Gastroesophageal sphincter (tissue), 4 donors: ENCODE measurements at regions not wholly inside any gene's neighbourhood (a gene's known extent, or its start where the extent isn't known, plus 50 kb on each side); places are given as distances from the start of the nearest gene placed in this dataset.
"Not testable (repeated sequence)": the region's sequence is repeated elsewhere in the genome, so short reads cannot be mapped to it uniquely, and the experiment has no call there.

Experiments used
- ATAC-seq: fragments of 150-250 bp; one replicate; pipeline ENCODE4 v1.9.1; 2016; ENCODE audit warnings: mild to moderate bottlenecking, moderate library complexity
- H3K27ac ChIP-seq, 4 donors: fragments of 200-600 bp; sonication (generic) in 3 of 4; 1 replicate in 3 of 4; 2 replicates in 1 of 4; pipeline ENCODE4 v1.5.1; 2016 to 2019
- H3K27me3 ChIP-seq: fragments of 200-600 bp; sonication (generic); one replicate; pipeline ENCODE4 v1.5.1; 2019
- H3K36me3 ChIP-seq, 2 donors: fragments of 200-600 bp; sonication (generic); one replicate each; pipeline ENCODE4 v1.5.1; 2019; ENCODE audit warnings: control low read depth in 1 of 2
- H3K4me1 ChIP-seq, 3 donors: fragments of 200-600 bp; sonication (generic); 1 replicate in 2 of 3; 2 replicates in 1 of 3; pipeline ENCODE4 v1.5.1; 2016 to 2019; ENCODE audit warnings: control low read depth in 2 of 3
- H3K4me3 ChIP-seq, 2 donors: fragments of 200-600 bp; sonication (generic); one replicate each; pipeline ENCODE4 v1.5.1; 2019; ENCODE audit warnings: mild to moderate bottlenecking in 1 of 2, moderate library complexity in 1 of 2
- H3K9me3 ChIP-seq, 3 donors: fragments of 200-600 bp; sonication (generic); one replicate each; pipeline ENCODE4 v1.5.1; 2017 to 2019; ENCODE audit warnings: control low read depth in 2 of 3
- EP300 ChIP-seq: sonication (generic); formaldehyde crosslinking; IDR thresholded peaks from one replicate; pipeline ENCODE4 v1.6.1; 2017; ENCODE audit warnings: antibody characterized with exemption, mild to moderate bottlenecking
- POLR2A ChIP-seq, 2 donors: fragments of 450-650 bp; IDR thresholded peaks; one replicate each; pipeline ENCODE4 v1.6.1; 2017; ENCODE audit warnings: antibody characterized with exemption in 2 of 2, mild to moderate bottlenecking in 2 of 2, moderate library complexity in 1 of 2
- POLR2AphosphoS5 ChIP-seq: sonication (generic); formaldehyde crosslinking; IDR thresholded peaks from one replicate; pipeline ENCODE4 v1.6.1; 2017; ENCODE audit warnings: antibody characterized with exemption
- WGBS, 2 donors: methylation state at CpG; one replicate each; pipeline ENCODE4 v1.1.5; 2018; ENCODE audit warnings: low coverage in 1 of 2; 5-methylcytosine and 5-hydroxymethylcytosine counted together
- TF ChIP-seq, protein P1 (sequence below), 4 experiments: fragments of 200-600 bp in 2 of 4; fragments of 450-650 bp in 2 of 4; sonication (generic) in 1 of 4; IDR thresholded peaks; one replicate each; pipeline ENCODE4 v1.5.1; 2017 to 2019; ENCODE audit warnings: antibody characterized with exemption in 4 of 4, mild to moderate bottlenecking in 2 of 4, moderate library complexity in 2 of 4

DNA sequence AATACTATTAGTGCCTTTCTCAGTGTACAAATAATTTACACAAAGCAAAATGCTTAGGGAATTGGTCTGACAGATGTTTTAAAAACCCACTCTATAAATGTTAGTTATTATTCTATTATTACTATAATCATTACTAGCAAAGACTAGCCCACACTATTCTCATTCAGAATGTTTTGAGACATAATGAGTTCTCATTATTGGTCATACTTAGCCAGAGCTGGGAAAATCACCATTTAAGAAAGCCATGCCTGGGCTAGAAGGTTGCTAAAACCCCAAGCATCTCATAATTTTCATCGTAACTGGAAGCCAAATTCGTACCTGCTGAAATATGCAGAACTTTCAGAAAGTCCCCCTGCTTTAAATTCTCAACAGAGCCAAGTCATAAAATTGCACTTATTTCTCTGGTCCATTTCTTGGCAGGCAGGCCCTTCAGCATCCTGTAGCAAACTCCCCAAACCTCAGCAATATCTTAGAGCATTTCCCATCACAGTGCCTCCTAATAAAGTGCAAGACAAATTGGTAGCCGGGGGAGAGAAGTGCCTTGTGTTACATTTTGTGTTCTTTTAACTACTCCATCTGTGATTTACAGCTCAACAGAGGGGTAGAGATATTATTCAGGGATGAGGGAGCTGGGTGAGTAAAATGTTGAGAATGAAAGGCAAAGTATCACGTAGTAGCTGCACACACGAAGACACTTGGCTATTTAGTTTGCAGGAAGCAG is 79.8 kb upstream of the ADAMTS18 start:
- TF ChIP-seq POLR2A (IDR thresholded peaks at IDR 0.05) (no peak), POLR2AphosphoS5 (no peak), EP300 (no peak)
- TF ChIP-seq, protein P1, sequence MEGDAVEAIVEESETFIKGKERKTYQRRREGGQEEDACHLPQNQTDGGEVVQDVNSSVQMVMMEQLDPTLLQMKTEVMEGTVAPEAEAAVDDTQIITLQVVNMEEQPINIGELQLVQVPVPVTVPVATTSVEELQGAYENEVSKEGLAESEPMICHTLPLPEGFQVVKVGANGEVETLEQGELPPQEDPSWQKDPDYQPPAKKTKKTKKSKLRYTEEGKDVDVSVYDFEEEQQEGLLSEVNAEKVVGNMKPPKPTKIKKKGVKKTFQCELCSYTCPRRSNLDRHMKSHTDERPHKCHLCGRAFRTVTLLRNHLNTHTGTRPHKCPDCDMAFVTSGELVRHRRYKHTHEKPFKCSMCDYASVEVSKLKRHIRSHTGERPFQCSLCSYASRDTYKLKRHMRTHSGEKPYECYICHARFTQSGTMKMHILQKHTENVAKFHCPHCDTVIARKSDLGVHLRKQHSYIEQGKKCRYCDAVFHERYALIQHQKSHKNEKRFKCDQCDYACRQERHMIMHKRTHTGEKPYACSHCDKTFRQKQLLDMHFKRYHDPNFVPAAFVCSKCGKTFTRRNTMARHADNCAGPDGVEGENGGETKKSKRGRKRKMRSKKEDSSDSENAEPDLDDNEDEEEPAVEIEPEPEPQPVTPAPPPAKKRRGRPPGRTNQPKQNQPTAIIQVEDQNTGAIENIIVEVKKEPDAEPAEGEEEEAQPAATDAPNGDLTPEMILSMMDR (IDR thresholded peaks at IDR 0.05) = no peak
- Histone ChIP-seq H3K4me3 (no peak overlapping the region), H3K9me3 (no peaks in the 10 kb centered on the region), H3K4me1 (no peaks in the 10 kb centered on the region), H3K27ac (no peak overlapping the region), H3K36me3 (no peaks in the 10 kb centered on the region), H3K27me3 (no peaks in the 10 kb centered on the region)
- ATAC-seq = no peak
- 56 to 58% methylated on average over 5 of the region's 5 CpGs for WGBS, 2 donors

DNA sequence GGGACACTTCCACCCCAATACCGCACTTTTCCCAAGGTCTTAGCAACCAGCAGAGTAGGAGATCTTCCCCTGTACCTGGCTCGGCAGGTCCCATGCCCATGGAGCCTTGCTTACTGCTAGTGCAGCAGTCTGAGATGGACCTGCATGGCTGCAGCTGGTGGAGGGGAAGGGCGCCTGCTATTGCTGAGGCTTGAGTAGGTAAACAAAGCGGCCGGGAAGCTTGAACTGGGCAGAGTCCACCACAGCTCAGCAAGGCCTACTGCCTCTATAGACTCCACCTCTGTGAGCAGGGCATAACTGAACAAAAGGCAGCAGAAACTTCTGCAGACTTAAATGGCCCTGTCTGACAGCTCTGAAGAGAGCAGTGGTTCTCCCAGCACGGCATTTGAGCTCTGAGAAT is 90.4 kb upstream of the ADAMTS18 start:
- not testable (repeated sequence) for H3K27me3 ChIP-seq, H3K4me1 ChIP-seq, ATAC-seq, H3K4me3 ChIP-seq, H3K27ac ChIP-seq, H3K36me3 ChIP-seq
- peaks cover 0 to 13% (median 0%) of the 10 kb centered on the region in 3 donors for H3K9me3 ChIP-seq
- WGBS, 2 donors = no CpG with 5 or more reads among the region's 6 CpGs

DNA sequence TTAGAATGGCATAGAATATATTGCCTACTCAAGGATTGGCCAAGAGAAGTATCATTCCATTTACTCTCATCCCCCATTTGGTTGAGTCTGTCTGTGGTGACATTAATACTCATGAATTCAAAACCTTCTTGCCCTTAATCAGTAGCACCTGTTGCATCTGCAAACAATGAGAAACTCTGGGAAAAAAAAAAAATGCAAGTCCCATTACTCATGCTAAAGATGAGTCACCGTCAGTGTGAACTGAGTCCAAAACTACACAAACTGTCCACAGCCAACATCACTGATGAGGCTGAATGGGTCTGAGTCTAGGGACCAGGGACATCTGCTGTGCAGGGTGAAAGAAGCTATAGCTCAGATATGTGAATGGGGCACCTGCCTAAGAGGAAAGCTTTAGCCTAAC is 96.9 kb upstream of the ADAMTS18 start:
- no peaks in the 10 kb centered on the region for H3K9me3 ChIP-seq
- no peaks in the 10 kb centered on the region for H3K4me1 ChIP-seq
- no peak overlapping the region for H3K4me3 ChIP-seq
- 0 to 40% methylated on average over 1 of the region's 1 CpG for WGBS, 2 donors
- H3K36me3 ChIP-seq = no peaks in the 10 kb centered on the region
- no peak overlapping the region for H3K27ac ChIP-seq
- ATAC-seq = no peak
- no peak for TF ChIP-seq POLR2AphosphoS5
- TF ChIP-seq EP300 = no peak
- TF ChIP-seq, protein P1 (IDR thresholded peaks at IDR 0.05) = no peak
- TF ChIP-seq POLR2A (IDR thresholded peaks at IDR 0.05) = no peak
- no peaks in the 10 kb centered on the region for H3K27me3 ChIP-seq

DNA sequence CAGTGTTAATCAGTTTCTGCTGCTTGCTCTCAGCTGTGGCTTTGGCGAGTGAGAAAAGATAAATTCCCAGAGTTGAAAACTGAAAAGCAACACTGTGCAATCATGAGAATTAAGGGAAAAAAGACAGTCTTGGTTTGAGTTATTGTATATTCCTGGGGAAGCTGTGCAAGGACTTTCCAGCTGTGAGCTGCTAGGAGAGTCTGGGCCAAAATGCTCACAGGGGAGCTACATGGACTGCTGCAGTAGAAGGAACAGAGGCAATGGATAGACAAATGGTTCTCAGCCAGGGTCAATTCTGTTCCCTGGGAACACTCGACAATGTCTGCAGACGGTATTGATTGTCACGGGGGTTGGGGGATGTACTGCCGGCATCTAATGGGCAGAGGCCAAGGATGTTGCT is 102.0 kb upstream of the ADAMTS18 start:
- H3K27ac ChIP-seq = no peak overlapping the region
- H3K4me1 ChIP-seq = no peaks in the 10 kb centered on the region
- no peak overlapping the region for H3K4me3 ChIP-seq
- ATAC-seq = no peak
- 30% methylated on average over 2 of the region's 5 CpGs; no CpG with 5 or more reads in 1 of the 2 donors for WGBS, 2 donors
- H3K36me3 ChIP-seq = no peaks in the 10 kb centered on the region
- TF ChIP-seq POLR2A (IDR thresholded peaks at IDR 0.05) = no peak
- TF ChIP-seq POLR2AphosphoS5 = no peak
- TF ChIP-seq, protein P1 (IDR thresholded peaks at IDR 0.05) = no peak
- TF ChIP-seq EP300 = no peak
- no peaks in the 10 kb centered on the region for H3K9me3 ChIP-seq
- H3K27me3 ChIP-seq = no peaks in the 10 kb centered on the region

DNA sequence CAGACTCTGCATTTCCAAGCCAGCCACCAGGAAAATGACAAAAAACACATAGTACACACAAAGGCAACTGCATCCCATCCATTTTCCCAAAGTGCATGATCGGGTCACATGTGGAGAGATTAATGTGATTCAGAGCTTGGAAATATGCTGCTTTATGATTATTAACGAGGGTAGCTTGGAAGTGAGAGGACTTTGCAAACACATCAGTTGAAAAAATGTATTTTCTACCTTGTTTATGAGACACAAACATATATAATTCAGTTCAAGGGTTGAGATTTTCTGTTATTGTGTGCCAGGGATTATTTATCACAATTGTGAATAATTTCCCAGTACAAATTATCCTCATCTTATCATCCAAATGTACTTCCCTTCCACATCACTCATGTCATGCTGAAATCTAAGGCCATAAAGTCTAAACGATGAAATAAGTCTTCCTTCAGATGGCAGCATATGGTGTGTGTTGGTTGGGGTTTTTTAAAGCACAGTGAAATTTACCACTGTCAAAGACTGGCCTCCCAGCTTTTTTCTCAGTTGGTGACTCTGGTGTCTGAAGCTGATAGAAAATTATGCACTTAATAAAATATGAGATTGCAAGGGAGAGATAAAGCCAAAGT is 104.7 kb upstream of the ADAMTS18 start:
- Histone ChIP-seq H3K9me3 (no peaks in the 10 kb centered on the region), H3K27me3 (no peaks in the 10 kb centered on the region), H3K27ac (no peak overlapping the region), H3K36me3 (no peaks in the 10 kb centered on the region), H3K4me3 (no peak overlapping the region), H3K4me1 (no peaks in the 10 kb centered on the region)
- 20 to 29% methylated on average over 3 of the region's 3 CpGs for WGBS, 2 donors
- TF ChIP-seq, protein P1 (IDR thresholded peaks at IDR 0.05) = no peak
- no peak for TF ChIP-seq POLR2A (IDR thresholded peaks at IDR 0.05)
- no peak for TF ChIP-seq POLR2AphosphoS5
- TF ChIP-seq EP300 = no peak
- ATAC-seq = no peak
